K562 (cell line): ENCODE measurements at regions not wholly inside any gene's neighbourhood (a gene's known extent, or its start where the extent isn't known, plus 50 kb on each side); places are given as distances from the start of the nearest gene placed in this dataset.

Source experiments
- CBFB ChIP-seq: sonication (generic); formaldehyde crosslinking; IDR thresholded peaks from 2 replicates; pipeline ENCODE4 v1.4.0; 2020; ENCODE audit warnings: mild to moderate bottlenecking, missing genetic modification reagents
- CBX8 ChIP-seq: fragments of 200-600 bp; sonication (generic); IDR thresholded peaks from 2 replicates; pipeline ENCODE4 v1.6.1; 2012; ENCODE audit warnings: borderline replicate concordance, mixed run types, low read depth, mild to moderate bottlenecking, moderate library complexity, mixed read lengths, low read length, control low read depth, inconsistent platforms; ENCODE audit not compliant: poor library complexity, severe bottlenecking; ENCODE audit errors: extremely low read depth
- CTCF ChIP-seq, 3 experiments: IDR thresholded peaks in 2 of 3; conservative IDR thresholded peaks in 1 of 3; 2 replicates each; pipeline ENCODE4 v1.5.1; 2011 to 2012; ENCODE audit warnings: low read length in 3 of 3, mild to moderate bottlenecking in 3 of 3, control low read depth in 2 of 3, improper control_type of control experiment in 1 of 3, inconsistent platforms in 1 of 3, low read depth in 1 of 3, mixed read lengths in 1 of 3, moderate library complexity in 1 of 3; ENCODE audit not compliant: insufficient read depth in 2 of 3
- EZH2 ChIP-seq: IDR thresholded peaks from 2 replicates; pipeline ENCODE4 v1.6.1; 2012; ENCODE audit warnings: low read depth, mild to moderate bottlenecking, inconsistent platforms, low read length, borderline replicate concordance
- FOXM1 ChIP-seq, 2 experiments: fragments of 450-650 bp in 1 of 2; sonication (generic) in 1 of 2; formaldehyde crosslinking in 1 of 2; IDR thresholded peaks; 2 replicates each; pipeline versions ENCODE4 v1.6.1 to v1.9.0; 2017 to 2022; ENCODE audit warnings: low read depth in 2 of 2, mild to moderate bottlenecking in 2 of 2, missing genetic modification reagents in 1 of 2, moderate library complexity in 1 of 2
- GTF3C2 ChIP-seq: IDR thresholded peaks from 3 replicates; pipeline ENCODE4 v1.6.1; 2011; ENCODE audit warnings: borderline replicate concordance, mild to moderate bottlenecking, moderate library complexity; ENCODE audit not compliant: insufficient read length; ENCODE audit errors: extremely low read depth
- HOMEZ ChIP-seq: fragments of 250-450 bp; sonication (Bioruptor Pico); IDR thresholded peaks from 2 replicates; pipeline ENCODE4 v1.4.0; 2020; ENCODE audit warnings: mild to moderate bottlenecking, moderate library complexity
- POLR2A ChIP-seq: fragments of 450-650 bp; conservative IDR thresholded peaks from 2 replicates; pipeline ENCODE4 v1.6.1; 2016
- ZNF174 ChIP-seq: fragments of 250-450 bp; sonication (Bioruptor Pico); IDR thresholded peaks from 2 replicates; pipeline ENCODE4 v1.4.0; 2020; ENCODE audit warnings: mild to moderate bottlenecking

- TF ChIP-seq EZH2 (no peak), POLR2A (no peak), CTCF (IDR thresholded peaks at IDR 0.05 in 2 of 3, conservative IDR thresholded peaks at IDR 0.05 in 1 of 3; ENCODE audit: insufficient read depth in 2 of 3, low read depth in 1 of 3, low read length in 3 of 3) (no peak), FOXM1 (IDR thresholded peaks at IDR 0.05; ENCODE audit: low read depth) (no peak), FOXM1 (CRISPR knock-in tag; IDR thresholded peaks at IDR 0.05; ENCODE audit: low read depth) (no peak), ZNF174 (CRISPR knock-in tag) (no peak), HOMEZ (no peak), CBFB (no peak), GTF3C2 (no peak), CBX8 (no peak)
These were observed 51.1 kb upstream of the PDC start for GRCh38 chr1:186511761-186512637.
